Osteocyte (in vitro differentiated cells): ENCODE measurements at regions not wholly inside any gene's neighbourhood (a gene's known extent, or its start where the extent isn't known, plus 50 kb on each side); places are given as distances from the start of the nearest gene placed in this dataset.

Source experiments
- DNase-seq: peaks from one replicate; pipeline ENCODE4 v3.0.0; 2021; ENCODE audit warnings: mixed read lengths; ENCODE audit not compliant: unreplicated experiment; ENCODE audit errors: extremely low spot score
- H3K27ac Mint-ChIP-seq: one replicate; pipeline ENCODE4 v1.8.0; 2021; ENCODE audit warnings: mild to moderate bottlenecking, mixed read lengths; ENCODE audit not compliant: unreplicated experiment
- H3K27me3 Mint-ChIP-seq: one replicate; pipeline ENCODE4 v1.8.0; 2021; ENCODE audit warnings: mixed read lengths; ENCODE audit not compliant: unreplicated experiment
- H3K36me3 Mint-ChIP-seq: one replicate; pipeline ENCODE4 v1.8.0; 2021; ENCODE audit warnings: mixed read lengths; ENCODE audit not compliant: unreplicated experiment
- H3K4me1 Mint-ChIP-seq: one replicate; pipeline ENCODE4 v1.8.0; 2021; ENCODE audit warnings: mixed read lengths; ENCODE audit not compliant: unreplicated experiment
- H3K4me3 Mint-ChIP-seq: one replicate; pipeline ENCODE4 v1.8.0; 2021; ENCODE audit warnings: mild to moderate bottlenecking, moderate library complexity, mixed read lengths; ENCODE audit not compliant: unreplicated experiment
- H3K9me3 Mint-ChIP-seq: one replicate; pipeline ENCODE4 v1.8.0; 2021; ENCODE audit warnings: mixed read lengths; ENCODE audit not compliant: unreplicated experiment
- TF ChIP-seq, protein P1 (sequence below): fragments of 200-600 bp; sonication (generic); IDR thresholded peaks from 2 replicates; pipeline ENCODE4 v1.5.0; 2021; ENCODE audit warnings: antibody characterized with exemption, mild to moderate bottlenecking, moderate library complexity

DNA sequence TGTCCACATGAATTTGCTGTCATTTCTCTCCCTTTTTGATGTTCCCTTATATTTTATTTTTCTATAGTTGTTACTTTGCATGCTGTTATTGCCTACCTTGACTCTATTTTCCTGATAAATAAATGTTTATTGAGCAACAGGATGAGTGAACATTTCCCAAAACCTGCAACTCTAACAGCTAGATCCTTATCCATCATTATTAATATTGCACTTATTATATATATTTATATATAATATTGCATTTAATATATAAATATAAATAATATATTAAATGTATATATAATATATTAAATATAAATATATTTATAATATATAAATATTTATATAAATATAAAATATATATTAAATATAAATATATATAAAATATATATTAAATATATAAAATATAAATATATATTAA is 436.1 kb upstream of the MMADHC start:
- Mint-ChIP-seq H3K9me3 (no peaks in the 10 kb centered on the region), H3K4me3 (no peak overlapping the region), H3K36me3 (no peaks in the 10 kb centered on the region), H3K27ac (no peak overlapping the region), H3K27me3 (no peaks in the 10 kb centered on the region), H3K4me1 (no peaks in the 10 kb centered on the region)
- TF ChIP-seq, protein P1, sequence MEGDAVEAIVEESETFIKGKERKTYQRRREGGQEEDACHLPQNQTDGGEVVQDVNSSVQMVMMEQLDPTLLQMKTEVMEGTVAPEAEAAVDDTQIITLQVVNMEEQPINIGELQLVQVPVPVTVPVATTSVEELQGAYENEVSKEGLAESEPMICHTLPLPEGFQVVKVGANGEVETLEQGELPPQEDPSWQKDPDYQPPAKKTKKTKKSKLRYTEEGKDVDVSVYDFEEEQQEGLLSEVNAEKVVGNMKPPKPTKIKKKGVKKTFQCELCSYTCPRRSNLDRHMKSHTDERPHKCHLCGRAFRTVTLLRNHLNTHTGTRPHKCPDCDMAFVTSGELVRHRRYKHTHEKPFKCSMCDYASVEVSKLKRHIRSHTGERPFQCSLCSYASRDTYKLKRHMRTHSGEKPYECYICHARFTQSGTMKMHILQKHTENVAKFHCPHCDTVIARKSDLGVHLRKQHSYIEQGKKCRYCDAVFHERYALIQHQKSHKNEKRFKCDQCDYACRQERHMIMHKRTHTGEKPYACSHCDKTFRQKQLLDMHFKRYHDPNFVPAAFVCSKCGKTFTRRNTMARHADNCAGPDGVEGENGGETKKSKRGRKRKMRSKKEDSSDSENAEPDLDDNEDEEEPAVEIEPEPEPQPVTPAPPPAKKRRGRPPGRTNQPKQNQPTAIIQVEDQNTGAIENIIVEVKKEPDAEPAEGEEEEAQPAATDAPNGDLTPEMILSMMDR: no peak
- no peak for DNase-seq

DNA sequence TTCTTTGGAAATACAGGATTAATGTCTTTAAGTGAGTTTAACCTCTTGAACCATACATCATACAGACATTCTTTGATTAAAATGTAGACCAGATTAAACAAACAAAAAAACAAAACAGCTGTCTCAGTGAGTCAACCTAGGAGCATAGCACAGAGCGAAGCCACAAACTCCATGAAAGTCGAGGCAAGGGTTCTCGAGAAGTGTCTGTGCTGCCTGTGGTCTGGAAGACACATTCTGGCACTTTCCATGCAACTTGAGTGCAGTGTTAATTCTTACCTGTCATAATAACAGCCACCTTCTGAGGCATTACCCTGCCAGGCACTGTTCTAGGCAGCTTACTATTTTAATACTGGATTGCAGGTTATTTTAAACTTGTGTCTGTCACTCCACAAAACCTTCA is 435.5 kb upstream of the MMADHC start:
- Mint-ChIP-seq H3K4me3 (no peak overlapping the region), H3K9me3 (no peaks in the 10 kb centered on the region), H3K36me3 (no peaks in the 10 kb centered on the region), H3K4me1 (no peaks in the 10 kb centered on the region), H3K27me3 (no peaks in the 10 kb centered on the region), H3K27ac (no peak overlapping the region)
- TF ChIP-seq, protein P1: no peak
- no peak for DNase-seq

DNA sequence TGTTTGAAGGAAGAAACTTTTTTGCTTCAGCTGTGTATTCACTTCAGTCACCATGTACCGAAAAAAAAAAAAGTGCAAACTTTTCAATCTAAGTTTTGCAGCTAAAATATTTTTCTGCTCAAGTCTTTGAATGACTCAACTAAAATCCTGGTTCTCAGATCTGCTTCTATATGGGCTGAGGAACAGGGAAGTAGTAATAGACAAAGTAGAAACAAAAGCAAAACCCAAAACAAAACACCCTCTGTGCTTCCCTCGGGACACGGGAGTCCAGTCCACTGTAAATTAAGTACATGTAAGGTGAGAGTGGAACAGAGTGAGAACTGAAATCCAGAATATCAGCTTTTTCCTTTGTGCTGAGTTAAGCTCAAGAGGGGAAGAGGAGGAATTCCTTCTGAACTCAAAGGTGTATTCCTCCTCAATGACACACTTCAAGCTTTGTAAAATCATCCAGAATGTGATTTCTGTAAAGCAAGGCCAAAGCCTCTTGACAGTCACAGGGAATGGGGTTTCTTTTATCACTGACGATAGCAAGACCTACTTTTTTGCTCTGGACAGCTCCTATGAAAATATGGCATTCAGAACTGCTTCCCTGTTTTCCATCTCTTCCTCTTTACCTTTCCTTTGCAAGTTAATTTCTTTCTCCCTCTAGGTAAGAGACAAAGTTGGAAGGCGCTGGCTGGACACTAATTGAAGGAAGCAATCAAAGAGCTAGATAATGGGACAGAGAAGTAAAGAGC is 433.5 kb upstream of the MMADHC start:
- H3K27me3 Mint-ChIP-seq: no peaks in the 10 kb centered on the region
- H3K27ac Mint-ChIP-seq: no peak overlapping the region
- TF ChIP-seq, protein P1: no peak
- no peak overlapping the region for H3K4me3 Mint-ChIP-seq
- DNase-seq: no peak
- H3K4me1 Mint-ChIP-seq: no peaks in the 10 kb centered on the region
- no peaks in the 10 kb centered on the region for H3K9me3 Mint-ChIP-seq
- no peaks in the 10 kb centered on the region for H3K36me3 Mint-ChIP-seq

DNA sequence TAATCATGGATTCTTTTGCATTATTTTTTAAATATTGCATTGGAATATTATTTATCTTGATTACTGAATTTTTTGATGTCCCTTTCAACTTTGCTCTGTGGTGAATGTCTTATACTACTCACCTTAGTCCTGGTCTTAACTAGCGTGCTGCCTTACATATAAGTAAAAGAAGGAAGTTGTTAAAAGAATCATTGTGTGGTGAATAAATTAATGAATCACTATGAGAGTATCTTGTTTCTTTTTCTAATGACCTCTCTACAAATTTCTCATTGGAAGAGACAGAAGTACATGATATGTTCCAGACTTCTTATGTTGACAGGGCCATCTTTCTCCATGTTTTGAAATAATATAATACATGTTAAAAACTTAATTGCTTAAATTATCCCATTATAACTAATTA is 432.6 kb upstream of the MMADHC start:
- H3K4me3 Mint-ChIP-seq: no peak overlapping the region
- DNase-seq: no peak
- H3K9me3 Mint-ChIP-seq: no peaks in the 10 kb centered on the region
- H3K36me3 Mint-ChIP-seq: no peaks in the 10 kb centered on the region
- no peaks in the 10 kb centered on the region for H3K4me1 Mint-ChIP-seq
- H3K27ac Mint-ChIP-seq: no peak overlapping the region
- H3K27me3 Mint-ChIP-seq: no peaks in the 10 kb centered on the region
- TF ChIP-seq, protein P1: no peak

DNA sequence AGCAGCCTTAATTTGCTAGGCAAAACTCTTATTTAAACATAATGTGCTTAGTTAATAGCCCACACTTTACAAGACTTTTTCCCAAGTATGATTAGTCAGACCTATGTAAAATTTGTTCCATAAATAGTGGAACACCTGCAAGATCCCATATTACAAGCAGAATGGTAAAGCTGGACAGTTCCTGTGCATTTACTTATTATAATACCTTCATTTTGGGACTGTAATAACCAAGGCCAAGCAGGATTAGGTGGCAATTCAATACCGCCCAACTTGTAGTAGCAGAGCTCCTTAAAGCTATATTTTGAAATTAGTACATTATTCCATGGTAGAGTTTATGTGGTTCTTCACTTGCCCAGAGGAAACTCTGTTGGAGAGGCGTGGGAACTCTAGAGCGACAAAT is 431.5 kb upstream of the MMADHC start:
- H3K4me3 Mint-ChIP-seq: no peak overlapping the region
- H3K9me3 Mint-ChIP-seq: no peaks in the 10 kb centered on the region
- no peak for DNase-seq
- no peaks in the 10 kb centered on the region for H3K27me3 Mint-ChIP-seq
- TF ChIP-seq, protein P1: no peak
- no peaks in the 10 kb centered on the region for H3K4me1 Mint-ChIP-seq
- H3K27ac Mint-ChIP-seq: no peak overlapping the region
- H3K36me3 Mint-ChIP-seq: no peaks in the 10 kb centered on the region
